Activated CD4-positive, alpha-beta T cell treated with anti-CD3 and anti-CD28 coated beads, Interleukin-2, amount 50 U/mL, for 4 hours (primary cell): ENCODE measurements at regions not wholly inside any gene's neighbourhood (a gene's known extent, or its start where the extent isn't known, plus 50 kb on each side); places are given as distances from the start of the nearest gene placed in this dataset.

Source experiments
- DNase-seq, 2 experiments: peaks; one replicate each; pipeline ENCODE4 v3.0.0-alpha.2; 2020

GRCh38 chr2:144280009-144280408, 239.9 kb downstream of the ZEB2 start:
- DNase-seq, result no peak

DNA sequence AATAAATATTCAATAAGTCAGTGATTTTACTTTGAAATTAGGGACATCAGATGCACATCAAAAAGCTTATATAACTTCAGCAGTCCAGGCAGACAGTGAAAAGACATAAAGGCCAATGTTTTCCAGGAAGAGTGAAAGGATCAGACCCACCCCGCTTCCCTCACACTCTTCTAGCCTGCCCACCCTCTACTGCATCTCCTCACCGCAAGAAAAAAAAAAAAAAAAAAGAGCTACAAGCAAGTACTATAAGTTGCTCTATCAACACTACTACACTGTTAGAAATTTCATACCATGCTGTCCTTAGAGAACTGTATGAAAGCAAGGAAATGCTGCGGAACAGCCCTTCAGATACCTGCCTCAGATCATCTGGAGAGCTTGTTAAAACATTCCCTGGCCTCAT, 240.8 kb downstream of the ZEB2 start:
- no peak for DNase-seq

DNA sequence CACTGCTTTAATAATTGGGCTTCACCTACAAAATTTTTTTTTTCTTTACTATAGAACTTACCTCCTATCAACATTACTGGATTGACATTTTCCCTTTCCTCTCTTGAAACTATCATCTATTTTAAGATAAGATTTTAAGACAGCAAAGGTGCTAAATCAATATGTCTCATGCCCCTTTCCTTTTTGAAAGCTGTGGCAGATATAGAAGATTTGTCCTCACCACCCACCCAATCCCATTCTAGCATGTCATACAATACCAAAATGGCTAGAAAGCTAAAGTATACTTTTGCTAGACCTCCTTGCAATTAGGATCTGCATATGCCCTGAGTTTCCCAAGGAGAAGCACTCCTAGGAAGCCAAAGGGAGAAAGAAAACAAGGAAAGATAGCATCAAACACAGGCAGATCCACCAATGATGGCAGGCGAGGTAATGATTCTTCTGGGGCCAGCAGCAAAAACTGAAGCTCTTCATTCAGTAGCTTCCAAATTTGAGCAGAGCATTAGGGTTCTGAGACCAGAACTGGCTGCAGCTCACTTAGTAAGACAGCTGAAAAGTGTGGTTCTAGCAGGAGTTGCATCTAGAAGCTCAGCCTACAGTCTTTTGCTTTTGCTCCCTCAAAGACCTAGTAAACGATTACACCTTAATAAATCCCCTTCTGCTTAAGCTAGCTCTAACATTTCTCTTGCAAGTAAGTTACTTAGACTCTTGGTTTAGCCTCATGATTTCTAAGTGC, 242.1 kb downstream of the ZEB2 start:
- DNase-seq, result no peak

GRCh38 chr2:144275340-144275739, 244.6 kb downstream of the ZEB2 start:
- no peak for DNase-seq

DNA sequence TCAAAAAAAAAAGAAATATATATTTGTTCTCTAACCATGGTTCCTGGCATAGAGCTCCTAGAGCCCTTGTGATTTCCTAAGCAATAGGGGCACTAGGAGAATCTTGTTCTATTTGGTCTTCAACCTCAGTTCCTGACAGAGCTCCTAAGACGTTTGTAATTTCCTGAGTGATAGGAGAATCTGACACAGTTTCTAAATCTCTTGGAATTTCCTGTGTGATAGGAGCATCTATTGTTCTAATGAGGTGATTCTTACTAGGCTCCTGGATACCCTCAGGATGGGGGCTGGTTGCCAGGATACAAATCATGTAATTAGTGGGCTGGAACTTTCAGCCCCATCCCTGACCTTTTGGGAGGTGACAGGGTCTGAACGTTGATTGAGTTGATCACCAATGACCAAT, 245.8 kb downstream of the ZEB2 start:
- no peak for DNase-seq

- DNase-seq, result no peak
These were observed 249.0 kb downstream of the ZEB2 start for GRCh38 chr2:144270951-144271350.

DNA sequence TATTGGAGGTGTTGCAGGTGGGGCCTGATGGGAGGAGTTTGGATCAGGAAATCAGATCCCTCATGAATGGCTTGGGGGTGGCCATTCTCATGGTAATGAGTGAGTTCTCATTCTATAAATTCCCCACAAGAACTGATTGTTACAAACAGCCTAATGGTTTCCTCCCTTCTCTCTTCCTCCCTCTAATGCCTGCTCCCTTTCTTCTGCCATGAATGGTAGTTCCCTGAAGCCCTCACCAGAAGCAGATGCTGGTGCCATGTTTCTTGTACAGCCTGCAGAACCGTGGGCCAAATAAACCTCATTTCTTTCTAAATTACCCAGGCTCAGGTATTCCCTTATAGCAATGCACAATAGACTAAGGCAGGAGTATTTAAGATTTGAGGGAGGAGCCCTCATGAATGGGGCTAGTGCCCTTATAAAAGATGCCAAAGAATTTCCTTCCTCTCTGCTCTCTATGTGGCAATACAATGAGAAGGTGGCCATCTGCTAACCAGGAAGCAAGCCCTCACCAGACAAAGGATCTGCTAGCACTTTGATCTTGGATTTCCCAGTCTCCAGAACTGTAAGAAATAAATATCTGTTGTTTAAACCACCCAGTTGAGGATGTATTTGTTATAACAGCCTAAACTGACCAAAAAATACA, 251.8 kb downstream of the ZEB2 start:
- no peak for DNase-seq

GRCh38 chr2:144267239-144267638, 252.7 kb downstream of the ZEB2 start:
- DNase-seq, result no peak

DNA sequence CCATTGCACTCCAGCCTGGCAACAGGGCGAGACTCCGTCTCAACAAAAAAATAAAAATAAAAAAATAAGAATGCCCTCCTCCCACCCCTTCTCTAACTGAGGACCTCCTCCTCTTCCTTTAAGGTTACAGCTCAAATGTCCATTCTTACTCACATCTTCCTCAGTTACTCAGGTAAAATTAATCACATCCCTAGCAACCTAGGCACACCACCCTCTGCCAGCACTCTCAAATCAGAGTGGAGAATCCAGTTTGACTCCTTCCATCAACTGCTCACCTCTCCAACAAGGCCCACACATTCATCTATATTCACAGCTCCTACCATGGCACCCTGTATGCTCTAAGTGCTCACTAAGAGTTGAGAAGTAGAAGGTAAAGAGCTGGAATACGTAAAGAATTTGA, 254.3 kb downstream of the ZEB2 start:
- no peak for DNase-seq

DNA sequence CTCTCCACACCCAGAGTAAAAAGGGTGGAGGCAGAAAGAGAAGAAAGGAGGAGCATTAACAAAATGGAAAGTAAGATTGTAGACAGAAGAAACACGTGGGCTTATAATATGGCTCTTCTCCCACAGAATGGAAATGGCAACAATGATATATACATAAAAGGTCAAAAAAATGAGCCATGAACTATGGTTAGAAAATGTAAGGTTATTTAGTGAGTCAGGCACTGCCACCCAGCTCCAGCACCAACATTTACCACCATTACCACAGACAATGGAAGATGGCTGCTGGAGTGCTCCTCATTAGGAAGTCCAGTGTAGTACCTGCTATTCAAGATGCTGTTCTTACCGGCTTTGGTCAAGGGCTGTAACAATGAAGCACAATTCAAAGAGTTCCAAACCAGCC, 258.0 kb downstream of the ZEB2 start:
- no peak for DNase-seq

- no peak for DNase-seq
These were observed 258.6 kb downstream of the ZEB2 start for GRCh38 chr2:144261336-144261735.

DNA sequence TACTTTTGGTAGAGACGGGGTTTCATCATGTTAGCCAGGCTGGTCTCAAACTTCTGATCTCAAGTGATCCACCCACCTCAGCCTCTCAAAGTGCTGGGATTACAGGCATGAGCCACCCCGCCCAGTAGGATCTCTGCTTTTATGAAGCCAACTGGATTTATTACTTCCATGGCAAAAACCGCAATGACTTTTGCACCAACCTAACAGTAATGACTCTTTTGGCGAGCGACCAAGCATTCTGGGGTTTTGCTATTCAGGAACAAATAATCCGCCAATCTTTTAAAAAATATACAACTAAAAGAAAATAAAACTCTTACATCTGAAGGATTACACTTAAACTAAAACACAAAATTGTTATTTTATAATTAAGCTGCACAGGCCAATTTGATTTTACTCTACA, 260.6 kb downstream of the ZEB2 start:
- DNase-seq, result no peak

DNA sequence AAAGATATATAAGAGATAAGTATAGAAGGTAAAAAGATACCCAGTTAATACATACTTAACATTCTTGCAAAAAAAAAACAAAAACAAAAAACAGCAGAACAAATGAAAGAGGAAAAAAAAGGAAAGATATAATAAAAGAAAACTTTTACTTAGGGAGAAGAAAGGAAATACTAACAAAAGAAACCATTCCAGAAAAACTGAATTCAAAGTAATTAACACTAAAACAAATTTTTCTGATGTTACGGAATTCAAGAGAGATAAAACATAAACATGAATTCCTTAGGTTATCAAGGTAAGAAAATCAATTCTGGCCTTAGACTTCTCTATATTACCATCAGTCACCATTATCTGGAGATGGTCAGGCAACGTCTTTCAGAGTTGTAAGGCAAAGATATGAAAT, 261.8 kb downstream of the ZEB2 start:
- no peak for DNase-seq

- DNase-seq, result no peak
These were observed 262.8 kb downstream of the ZEB2 start for GRCh38 chr2:144256996-144257707.

GRCh38 chr2:144254342-144255235, 265.3 kb downstream of the ZEB2 start:
- DNase-seq, result no peak

- DNase-seq, result no peak
These were observed 266.2 kb downstream of the ZEB2 start for GRCh38 chr2:144253743-144254142.

DNA sequence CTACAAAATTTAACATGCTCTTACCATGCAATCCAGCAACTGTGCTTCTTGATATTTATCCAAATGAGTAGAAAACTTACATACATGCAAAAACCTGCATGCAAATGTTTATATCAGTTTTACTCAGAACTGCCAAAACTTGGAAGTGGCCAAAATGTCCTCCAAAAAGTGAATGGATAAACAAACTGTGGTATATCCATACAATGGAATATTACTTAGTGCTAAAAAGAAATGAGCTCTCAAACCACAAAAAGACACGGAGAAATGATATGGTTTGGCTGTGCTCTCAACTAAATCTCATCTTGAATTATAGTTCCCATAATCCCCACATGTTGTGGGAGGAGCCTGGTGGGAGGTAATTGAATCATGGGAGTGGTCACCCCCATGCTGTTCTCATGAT, 267.2 kb downstream of the ZEB2 start:
- no peak for DNase-seq

DNA sequence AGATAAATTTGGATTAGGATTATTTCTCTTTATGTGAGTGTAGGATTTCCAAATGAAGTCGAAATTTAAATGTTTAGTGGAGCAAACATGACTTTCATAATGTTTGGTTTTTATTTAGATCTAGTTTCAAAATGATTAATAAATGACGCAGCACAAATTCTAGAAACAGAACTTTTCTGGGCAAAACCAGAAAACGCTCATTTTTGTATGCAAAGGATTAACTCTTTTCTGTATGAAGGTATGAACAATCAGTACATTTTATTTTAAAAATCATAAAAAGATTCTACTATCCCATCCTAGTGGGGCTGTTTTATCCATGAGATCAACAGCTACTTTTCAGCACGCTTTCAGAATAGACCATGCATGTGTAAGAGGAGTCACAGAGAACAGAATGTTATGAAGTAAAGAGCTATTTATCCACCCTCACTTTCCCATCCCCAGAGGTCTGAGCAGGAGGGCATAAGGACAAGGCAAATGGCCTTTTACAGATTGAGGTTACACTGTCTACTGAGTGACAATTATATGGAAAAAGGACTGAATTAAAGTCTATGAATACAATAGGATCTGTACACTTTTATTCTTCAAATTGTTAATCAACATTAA, 270.8 kb downstream of the ZEB2 start:
- DNase-seq, result no peak

DNA sequence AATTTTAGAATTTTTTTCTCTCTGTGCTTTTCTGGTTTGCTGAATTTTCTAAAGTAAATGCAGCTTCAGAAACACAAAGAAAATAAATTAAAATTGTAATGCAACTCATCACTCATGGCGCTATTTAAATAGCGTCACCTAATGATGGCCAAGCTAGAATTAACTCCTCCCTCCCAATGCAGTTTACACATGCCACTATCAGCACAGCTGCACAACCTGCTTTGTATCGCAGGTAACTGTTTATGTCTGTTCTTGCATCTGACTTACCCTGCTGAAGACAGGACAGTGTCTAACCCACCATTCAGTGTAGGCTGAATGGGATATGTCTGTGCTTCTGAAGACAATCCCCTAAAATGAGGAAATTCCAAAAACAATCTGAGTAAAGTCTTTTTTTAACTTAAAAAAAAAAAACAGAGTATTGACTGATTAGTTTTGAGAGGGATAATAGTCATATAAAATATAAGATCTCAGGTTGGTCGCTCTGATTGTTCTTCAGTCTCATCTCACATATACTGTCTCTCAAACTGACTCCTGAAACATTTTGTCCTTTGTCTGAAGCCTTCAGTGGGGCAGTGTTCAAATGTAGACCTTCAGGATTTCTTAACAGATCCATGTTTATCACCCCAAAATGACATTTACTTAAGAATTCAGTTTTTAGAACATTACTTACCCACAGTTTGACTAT, 271.4 kb downstream of the ZEB2 start:
- no peak for DNase-seq

DNA sequence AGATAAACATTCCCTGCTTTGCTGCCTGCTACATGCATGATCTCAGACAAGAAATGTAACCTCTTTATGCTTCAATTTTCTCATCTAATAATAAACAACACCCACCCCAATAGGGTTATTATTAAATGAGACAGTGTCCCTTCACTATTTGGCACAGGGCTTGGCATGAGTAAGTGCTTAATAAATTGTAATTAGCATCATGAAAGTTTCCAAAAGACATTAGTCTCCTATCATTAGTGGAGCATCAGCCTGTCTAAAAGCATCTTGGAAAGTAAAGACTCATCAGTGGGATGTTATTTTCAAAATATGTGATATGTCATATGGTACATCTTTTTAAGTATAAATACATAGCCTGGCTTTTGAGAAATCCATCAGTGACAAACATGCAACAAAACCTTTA, 275.0 kb downstream of the ZEB2 start:
- no peak for DNase-seq

DNA sequence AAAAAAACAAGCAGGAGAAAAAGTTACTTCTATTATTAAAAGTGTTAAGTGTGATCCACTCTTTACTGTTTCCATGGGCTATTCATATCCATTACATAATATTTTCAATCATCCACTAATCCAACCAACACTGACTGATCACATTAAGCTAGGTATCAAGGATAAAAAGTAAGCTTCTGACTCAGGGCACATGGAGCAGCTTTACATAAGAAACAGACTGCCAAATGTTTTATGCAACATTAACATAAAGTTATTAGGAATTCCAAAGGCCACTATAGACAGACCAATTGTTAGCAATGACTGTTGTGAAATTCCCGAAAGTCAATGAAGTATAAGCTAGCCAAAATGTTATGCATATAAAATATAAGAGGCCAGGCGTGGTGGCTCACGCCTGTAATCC, 277.6 kb downstream of the ZEB2 start:
- no peak for DNase-seq

- no peak for DNase-seq
These were observed 278.1 kb downstream of the ZEB2 start for GRCh38 chr2:144241801-144242200.
